Endothelial cell of umbilical vein (primary cell): ENCODE measurements at regions not wholly inside any gene's neighbourhood (a gene's known extent, or its start where the extent isn't known, plus 50 kb on each side); places are given as distances from the start of the nearest gene placed in this dataset.

Experiments used
- BruUV-seq: library from RNA; stranded (reverse); fragments of 400-500 nt; replicated peaks from 2 replicates; lab custom pipeline; 2021; lab: Mats Ljungman, UMichigan
- CTCF ChIA-PET: fragments of 300-600, 350-600 bp; sonication (Branson Sonifier 250); formaldehyde crosslinking; loops from one replicate; lab custom pipeline; 2021; ENCODE audit warnings: antibody characterized with exemption, inconsistent platforms; lab: Charles Lee
- POLR2A ChIA-PET: fragments of 300-600, 350-600 bp; sonication (Branson Sonifier 250); formaldehyde crosslinking; loops from one replicate; lab custom pipeline; 2021; ENCODE audit warnings: antibody characterized with exemption, inconsistent platforms; lab: Charles Lee
- DNase-seq: peaks from one replicate; pipeline ENCODE4 v3.0.0-alpha.2; 2011; ENCODE audit warnings: low read depth, low spot score
- FAIRE-seq: peaks from 2 replicates; lab custom pipeline; 2011; peaks lifted over from hg19 to GRCh38; lab: Jason Lieb, UNC
- H2AFZ ChIP-seq: 2 replicates; pipeline ENCODE4 v1.6.0; 2012; ENCODE audit warnings: low read depth, low read length, control low read depth, inconsistent platforms
- H3K27ac ChIP-seq: 2 replicates; pipeline ENCODE4 v1.5.1; 2011; ENCODE audit warnings: low read depth, mild to moderate bottlenecking, control low read depth, low read length, moderate library complexity; ENCODE audit not compliant: insufficient read depth
- H3K27me3 ChIP-seq, 2 experiments: 2 replicates each; pipeline versions ENCODE4 v1.6.0 to v1.6.1; 2011; ENCODE audit warnings: low read length in 2 of 2, mixed read lengths in 1 of 2; ENCODE audit not compliant: control insufficient read depth in 2 of 2, insufficient read depth in 2 of 2
- H3K36me3 ChIP-seq, 2 experiments: 2 replicates in 1 of 2; 3 replicates in 1 of 2; pipeline ENCODE4 v1.5.1; 2011; ENCODE audit warnings: low read length in 2 of 2, mild to moderate bottlenecking in 1 of 2, moderate library complexity in 1 of 2; ENCODE audit not compliant: control insufficient read depth in 2 of 2, insufficient read depth in 2 of 2; ENCODE audit errors: extremely low read depth in 1 of 2
- H3K4me1 ChIP-seq: 3 replicates; pipeline ENCODE4 v1.5.1; 2011; ENCODE audit warnings: mild to moderate bottlenecking, low read length; ENCODE audit not compliant: control insufficient read depth, insufficient read depth; ENCODE audit errors: extremely low read depth
- H3K4me2 ChIP-seq: 2 replicates; pipeline ENCODE4 v1.6.1; 2011; ENCODE audit warnings: low read length, control low read depth, mixed read lengths; ENCODE audit not compliant: insufficient read depth
- H3K4me3 ChIP-seq, 3 experiments: fragments of 200-600 bp in 1 of 3; sonication (generic), shearing (Covaris generic) in 1 of 3; replicated peaks in 1 of 3; 2 replicates each; pipeline ENCODE4 v1.5.1; 2011 to 2016; ENCODE audit warnings: control low read depth in 3 of 3, low read length in 3 of 3, mild to moderate bottlenecking in 2 of 3, inconsistent platforms in 1 of 3, low read depth in 1 of 3, moderate library complexity in 1 of 3; ENCODE audit not compliant: insufficient read depth in 1 of 3
- H3K79me2 ChIP-seq: 2 replicates; pipeline ENCODE4 v1.6.0; 2012; ENCODE audit warnings: low read length, inconsistent platforms; ENCODE audit not compliant: control insufficient read depth, insufficient read depth
- H3K9ac ChIP-seq: replicated peaks from 2 replicates; pipeline ENCODE3; 2011; ENCODE audit warnings: low read length, control low read depth; ENCODE audit not compliant: insufficient read depth; ENCODE audit errors: extremely low read depth
- H3K9me1 ChIP-seq: replicated peaks from 3 replicates; pipeline ENCODE4 v1.6.0; 2011; ENCODE audit warnings: mild to moderate bottlenecking, low read length; ENCODE audit not compliant: control insufficient read depth, insufficient read depth; ENCODE audit errors: extremely low read depth
- H3K9me3 ChIP-seq: replicated peaks from 2 replicates; pipeline ENCODE4 v1.5.1; 2012; ENCODE audit warnings: low read length, inconsistent platforms; ENCODE audit not compliant: control insufficient read depth, insufficient read depth
- H4K20me1 ChIP-seq: replicated peaks from 2 replicates; pipeline ENCODE3; 2011; ENCODE audit warnings: mild to moderate bottlenecking, low read length; ENCODE audit not compliant: control insufficient read depth, insufficient read depth; ENCODE audit errors: extremely low read depth
- CTCF ChIP-seq, 2 donors: IDR thresholded peaks; 1 replicate in 1 of 2; 2 replicates in 1 of 2; pipeline ENCODE4 v1.5.1; 2011; ENCODE audit warnings: low read length in 2 of 2, mild to moderate bottlenecking in 2 of 2, moderate library complexity in 2 of 2, control low read depth in 1 of 2, inconsistent platforms in 1 of 2, low read depth in 1 of 2; ENCODE audit not compliant: insufficient read depth in 1 of 2; ENCODE audit errors: extremely low read depth in 1 of 2
- EZH2 ChIP-seq: IDR thresholded peaks from 2 replicates; pipeline ENCODE4 v1.6.1; 2012; ENCODE audit warnings: borderline replicate concordance, low read depth, mild to moderate bottlenecking, moderate library complexity, low read length, inconsistent platforms; ENCODE audit not compliant: severe bottlenecking
- FOS ChIP-seq: IDR thresholded peaks from 2 replicates; pipeline ENCODE4 v1.6.1; 2011; ENCODE audit warnings: mild to moderate bottlenecking, low read length, moderate library complexity, borderline replicate concordance; ENCODE audit not compliant: insufficient read depth
- GATA2 ChIP-seq: IDR thresholded peaks from 2 replicates; pipeline ENCODE4 v1.7.0; 2011; ENCODE audit warnings: low read depth, mild to moderate bottlenecking, moderate library complexity, mixed read lengths, low read length; ENCODE audit not compliant: insufficient read length, insufficient read depth
- JUN ChIP-seq: IDR thresholded peaks from 2 replicates; pipeline ENCODE4 v1.6.1; 2011; ENCODE audit warnings: borderline replicate concordance, low read depth; ENCODE audit not compliant: insufficient read length, insufficient read depth
- MAX ChIP-seq: IDR thresholded peaks from 2 replicates; pipeline ENCODE4 v1.6.1; 2011; ENCODE audit not compliant: insufficient read depth, insufficient read length
- MYC ChIP-seq: IDR thresholded peaks from one replicate; pipeline ENCODE4 v1.6.1; 2011; ENCODE audit warnings: mild to moderate bottlenecking, low read depth, low read length
- POLR2A ChIP-seq: IDR thresholded peaks from 2 replicates; pipeline ENCODE4 v1.6.1; 2012; ENCODE audit warnings: low read depth, mild to moderate bottlenecking, control low read depth, low read length
- POLR2AphosphoS5 ChIP-seq: IDR thresholded peaks from 2 replicates; pipeline ENCODE4 v1.6.1; 2012; ENCODE audit warnings: low read depth, mild to moderate bottlenecking, control low read depth, low read length, moderate library complexity; ENCODE audit not compliant: insufficient read depth
- dilution Hi-C: fragments of 300-500 bp; cut with MboI; formaldehyde crosslinking; loops from one replicate; pipeline ENCODE4 v1.15.0; 2019; ENCODE audit warnings: low sequenced_read_pairs; ENCODE audit not compliant: extremely low pct_ligation_motif_present
- intact Hi-C: fragments of 100-400 bp; cut with micrococcal nuclease; formaldehyde crosslinking; loops from one replicate; pipeline ENCODE4 v1.10.0; 2022

GRCh38 chr4:14879683-14880082 lies 122.6 kb upstream of the CPEB2 start:
- DNase-seq (no peak), FAIRE-seq (no peak)
- Histone ChIP-seq H3K9me3 (no peaks in the 10 kb centered on the region), H3K27me3 (no peaks in the 10 kb centered on the region), H3K9ac (no peak overlapping the region), H3K36me3 (no peaks in the 10 kb centered on the region), H3K27ac (no peak overlapping the region), H3K9me1 (no peaks in the 10 kb centered on the region), H3K4me2 (no peak overlapping the region), H3K4me1 (no peaks in the 10 kb centered on the region), H4K20me1 (no peaks in the 10 kb centered on the region), H3K79me2 (no peaks in the 10 kb centered on the region), H3K4me3 (no peak overlapping the region), H2AFZ (no peak overlapping the region)
- TF ChIP-seq POLR2AphosphoS5, result no peak
- TF ChIP-seq CTCF (IDR thresholded peaks at IDR 0.05; ENCODE audit: extremely low read depth in 1 of 2, insufficient read depth in 1 of 2, low read depth in 1 of 2, low read length in 2 of 2), result no peak
- no peak for TF ChIP-seq EZH2
- no peak for TF ChIP-seq FOS
- TF ChIP-seq MAX, result no peak
- TF ChIP-seq JUN, result no peak
- TF ChIP-seq GATA2, result no peak
- TF ChIP-seq POLR2A, result no peak
- no peak for TF ChIP-seq MYC
- intact Hi-C loops, result no loop called here
- CTCF ChIA-PET, result no interaction called here
- dilution Hi-C loops, result no loop called here
- no TSS peak for BruUV-seq
- POLR2A ChIA-PET, result no interaction called here
